ELF-1 (cell line): ENCODE measurements at regions not wholly inside any gene's neighbourhood (a gene's known extent, or its start where the extent isn't known, plus 50 kb on each side); places are given as distances from the start of the nearest gene placed in this dataset.
A peak's percentile ranks its signal among the peaks of the same experiment; 100 is the strongest.

Experiments
- DNase-seq: peaks from one replicate; pipeline ENCODE4 v3.0.0-alpha.2; 2016; ENCODE audit warnings: low read depth, low spot score

GRCh38 chr11:104433751-104434150, 269.8 kb upstream of the PDGFD start:
- no peak for DNase-seq

DNA sequence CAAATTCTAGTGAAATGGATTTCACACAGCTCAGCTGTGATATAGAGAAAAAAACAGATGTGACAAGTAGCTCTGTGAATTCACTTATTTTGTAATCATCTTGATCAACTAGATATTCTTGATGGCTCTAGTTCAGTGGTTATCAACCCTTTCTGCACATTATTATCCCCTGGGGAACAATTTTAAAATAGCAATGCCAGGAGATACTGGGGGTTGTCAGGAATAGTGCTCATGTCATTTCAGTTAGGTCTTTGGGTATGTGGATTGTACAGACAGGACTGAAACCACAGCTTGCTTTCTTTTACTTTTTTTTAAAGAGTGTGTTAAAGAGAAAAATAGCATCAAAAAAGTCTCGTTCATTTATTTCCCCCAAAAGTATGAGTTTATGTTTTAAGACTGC, 269.0 kb upstream of the PDGFD start:
- DNase-seq = no peak

DNA sequence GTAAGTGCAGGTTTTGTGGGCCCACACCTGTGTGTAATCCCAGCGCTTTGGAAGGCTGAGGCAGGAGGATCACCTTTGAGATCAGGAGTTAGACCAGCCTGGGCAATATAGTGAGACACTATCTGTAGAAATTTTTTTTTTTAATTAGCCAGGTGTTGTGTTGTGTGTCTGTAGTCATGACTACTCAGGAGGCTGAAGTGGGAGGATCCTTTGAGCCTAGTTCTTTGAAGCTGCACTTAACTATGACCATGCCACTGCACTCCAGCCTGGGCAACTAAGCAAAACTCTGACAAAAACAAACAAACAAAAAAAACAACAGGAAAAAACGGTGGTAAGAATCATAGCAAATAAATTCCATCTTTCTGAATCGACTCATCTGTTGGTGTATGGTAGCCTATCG, 268.6 kb upstream of the PDGFD start:
- no peak for DNase-seq

DNA sequence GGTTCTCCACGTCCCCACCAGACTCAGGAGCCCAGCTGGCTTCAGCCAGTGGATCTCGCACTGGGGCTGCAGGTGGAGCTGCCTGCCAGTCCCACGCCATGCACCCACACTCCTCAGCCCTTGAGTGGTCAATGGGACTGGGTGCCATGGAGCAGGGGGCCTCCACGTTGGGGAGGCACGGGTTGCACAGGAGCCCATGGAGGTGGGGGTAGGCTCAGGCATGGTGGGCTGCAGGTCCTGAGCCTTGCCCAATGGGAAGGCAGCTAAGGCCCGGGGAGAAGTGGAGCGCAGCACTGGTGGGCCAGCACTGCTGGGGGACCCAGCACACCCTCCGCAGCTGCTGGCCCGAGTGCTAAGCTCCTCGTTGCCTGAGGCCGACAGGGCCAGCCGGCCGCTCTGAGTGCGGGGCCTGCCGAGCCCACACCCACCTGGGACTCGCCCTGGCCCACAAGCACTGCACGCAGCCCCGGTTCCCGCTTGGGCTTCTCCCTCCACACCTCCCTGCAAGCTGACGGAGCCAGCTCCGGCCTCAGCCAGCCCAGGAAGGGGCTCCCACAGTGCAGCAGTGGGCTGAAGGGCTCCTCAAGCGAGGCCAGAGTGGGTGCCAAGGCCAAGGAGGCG, 258.5 kb upstream of the PDGFD start:
- DNase-seq = no peak

GRCh38 chr11:104410336-104410735, 246.4 kb upstream of the PDGFD start:
- DNase-seq = no peak

DNA sequence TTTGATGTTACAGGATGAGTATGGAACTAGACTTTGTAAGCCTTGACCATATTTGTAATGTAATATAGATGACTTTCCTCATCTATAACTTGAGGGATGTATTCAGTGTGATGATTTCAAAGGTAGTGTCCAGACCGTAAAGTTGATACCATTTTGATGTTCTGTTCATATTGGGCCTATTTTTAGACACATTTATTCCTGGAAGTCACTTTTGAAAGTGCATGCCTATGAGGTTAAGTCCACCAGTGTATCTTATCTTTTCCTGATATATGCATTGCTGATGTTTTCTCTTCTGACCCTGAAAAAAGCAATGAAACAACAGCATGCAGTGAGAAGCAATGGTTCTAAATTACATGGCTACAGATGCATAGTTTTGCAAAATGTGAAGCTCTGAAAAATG, 244.7 kb upstream of the PDGFD start:
- DNase-seq = no peak

- no peak for DNase-seq
Measured at GRCh38 chr11:104405277-104405676, 241.3 kb upstream of the PDGFD start.

GRCh38 chr11:104404231-104405175, 240.6 kb upstream of the PDGFD start:
- peak; percentile 10 for DNase-seq

- peak; percentile 54 for DNase-seq
Measured at GRCh38 chr11:104402812-104403521, 239.0 kb upstream of the PDGFD start.

GRCh38 chr11:104394508-104394907, 230.6 kb upstream of the PDGFD start:
- DNase-seq = no peak

GRCh38 chr11:104390651-104391050, 226.7 kb upstream of the PDGFD start:
- DNase-seq = no peak

DNA sequence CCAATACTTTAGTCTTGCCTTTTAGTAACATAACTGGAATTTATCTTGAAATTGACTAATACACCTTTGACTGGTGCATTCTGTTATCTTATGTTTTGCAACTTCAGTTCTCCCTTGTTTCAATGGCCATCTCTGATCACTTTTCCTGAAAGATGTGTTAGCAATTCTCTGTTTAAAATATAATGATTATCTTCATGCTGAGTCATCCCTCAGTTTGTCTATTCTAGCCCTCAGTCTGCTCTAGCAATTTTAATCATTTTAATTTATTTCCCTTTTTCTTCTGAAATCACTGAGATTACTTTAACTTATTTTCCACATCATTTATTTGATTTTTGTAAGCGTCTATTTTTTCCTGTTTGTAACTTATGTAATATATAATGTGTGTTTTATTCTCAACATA, 221.9 kb upstream of the PDGFD start:
- no peak for DNase-seq

- no peak for DNase-seq
Measured at GRCh38 chr11:104380358-104380757, 216.4 kb upstream of the PDGFD start.

DNA sequence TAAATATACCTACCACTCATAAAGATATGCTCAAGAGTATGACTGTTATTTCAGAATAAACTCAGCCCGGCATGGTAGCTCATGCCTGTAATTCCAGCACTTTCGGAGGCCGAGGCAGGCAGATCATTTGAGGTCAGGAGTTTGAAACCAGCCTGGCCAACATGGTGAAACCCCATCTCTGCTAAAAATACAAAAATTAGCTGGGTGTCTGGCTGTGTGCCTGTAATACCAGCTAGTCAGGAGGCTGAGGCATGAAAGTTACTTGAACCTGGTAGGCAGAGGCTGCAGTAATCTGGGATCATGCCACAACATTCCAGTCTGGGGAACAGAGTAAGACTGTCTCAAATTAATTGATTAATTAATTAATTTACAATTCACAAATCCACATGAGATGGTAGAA, 208.2 kb upstream of the PDGFD start:
- DNase-seq = no peak

GRCh38 chr11:104370478-104370877, 206.5 kb upstream of the PDGFD start:
- no peak for DNase-seq

- no peak for DNase-seq
Measured at GRCh38 chr11:104369761-104370160, 205.8 kb upstream of the PDGFD start.

- DNase-seq = peak; percentile 67
Measured at GRCh38 chr11:104366321-104366734, 202.4 kb upstream of the PDGFD start.

GRCh38 chr11:104365676-104366075, 201.7 kb upstream of the PDGFD start:
- DNase-seq = no peak

DNA sequence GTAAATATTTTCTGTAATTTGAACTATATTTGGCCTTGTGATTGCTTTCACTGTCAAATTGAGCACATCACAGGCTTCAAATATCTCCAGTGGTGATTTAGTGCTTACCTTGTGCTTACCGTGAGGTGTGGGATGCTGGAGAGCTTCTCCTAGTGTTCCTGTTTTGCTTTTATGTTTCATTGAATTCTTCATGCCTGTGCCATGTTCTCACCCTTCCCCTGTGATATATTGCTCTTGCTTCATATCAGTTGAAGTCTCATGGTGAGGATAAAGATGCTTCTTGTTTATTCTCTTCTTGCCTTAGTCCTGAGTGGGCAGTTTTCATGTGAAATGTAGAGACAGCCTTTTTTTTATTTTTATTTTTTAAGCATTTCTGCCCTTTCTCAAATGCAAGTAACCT, 198.0 kb upstream of the PDGFD start:
- no peak for DNase-seq

DNA sequence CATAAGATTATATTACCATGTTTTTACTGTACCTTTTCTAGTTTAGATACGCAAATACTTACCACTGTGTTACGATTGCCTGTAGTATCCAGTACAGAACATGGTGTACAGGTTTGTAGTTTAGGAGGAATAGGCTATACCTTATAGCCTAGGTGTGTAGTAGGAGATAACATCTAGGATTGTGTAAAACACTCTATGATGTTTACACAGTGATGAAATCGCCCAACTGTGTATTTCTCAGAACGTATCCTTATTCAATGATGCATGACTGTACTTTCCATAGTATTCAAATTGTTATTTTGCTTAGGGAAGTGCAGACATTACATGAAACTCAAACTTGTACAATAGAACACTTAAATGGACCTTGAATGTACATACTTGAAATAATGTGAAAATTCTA, 188.1 kb upstream of the PDGFD start:
- no peak for DNase-seq

DNA sequence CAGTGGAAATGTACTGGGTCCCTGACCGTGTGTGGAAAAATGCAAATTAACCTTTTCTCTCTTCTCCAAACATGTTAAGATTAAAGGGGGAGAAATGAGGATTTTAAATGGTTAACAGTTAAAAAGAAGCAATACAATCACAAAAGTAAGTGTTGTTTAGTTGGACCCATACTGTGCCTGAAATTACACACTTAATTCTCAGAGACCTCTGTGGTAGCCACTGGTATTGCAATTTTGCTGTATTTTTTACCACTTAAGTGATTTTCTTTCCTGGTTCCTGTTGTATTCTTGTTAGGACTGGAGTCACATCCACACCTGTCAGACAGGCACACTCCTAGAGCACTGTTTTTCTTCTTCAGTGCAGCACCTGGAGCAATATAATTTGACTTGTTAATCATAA, 179.6 kb upstream of the PDGFD start:
- no peak for DNase-seq

DNA sequence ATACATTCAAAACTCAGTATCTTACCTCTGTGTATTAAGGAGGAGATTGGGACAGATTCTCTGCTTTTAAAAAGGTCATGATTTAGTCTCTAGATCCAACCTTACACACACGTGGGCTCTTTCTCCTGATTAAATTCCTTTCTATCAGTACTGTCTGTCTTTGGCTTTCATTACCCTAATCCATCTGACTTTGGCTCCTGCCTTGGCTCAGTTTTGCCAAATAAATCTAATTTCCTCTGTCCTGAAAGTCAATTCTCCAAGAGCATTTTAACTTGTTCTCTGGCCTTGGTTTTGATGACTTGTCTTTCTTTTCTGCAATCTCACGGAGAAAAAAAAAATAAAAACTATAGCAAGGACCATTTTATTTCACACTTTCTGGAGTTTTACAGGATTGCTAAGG, 176.6 kb upstream of the PDGFD start:
- no peak for DNase-seq
